KMS-11 (cell line): ENCODE measurements at regions not wholly inside any gene's neighbourhood (a gene's known extent, or its start where the extent isn't known, plus 50 kb on each side); places are given as distances from the start of the nearest gene placed in this dataset.

ENCODE experiments used
- H2AFZ ChIP-seq: fragments of 200-600 bp; sonication (generic); 2 replicates; pipeline ENCODE4 v1.6.1; 2016; ENCODE audit warnings: antibody characterized with exemption, mixed run types, low read depth
- H3K27ac ChIP-seq: fragments of 200-600 bp; sonication (generic); 2 replicates; pipeline ENCODE4 v1.6.1; 2016; ENCODE audit warnings: mild to moderate bottlenecking, mixed run types
- H3K27me3 ChIP-seq: fragments of 200-600 bp; sonication (generic); 2 replicates; pipeline ENCODE4 v1.6.1; 2017; ENCODE audit warnings: mild to moderate bottlenecking, low read depth, mixed run types, moderate library complexity; ENCODE audit not compliant: insufficient read depth
- H3K36me3 ChIP-seq: fragments of 200-600 bp; sonication (generic); 2 replicates; pipeline ENCODE4 v1.6.1; 2017; ENCODE audit warnings: mild to moderate bottlenecking, mixed run types; ENCODE audit not compliant: insufficient read depth
- H3K4me1 ChIP-seq: fragments of 200-600 bp; sonication (generic); 2 replicates; pipeline ENCODE4 v1.6.1; 2016; ENCODE audit warnings: mild to moderate bottlenecking, low read depth, mixed run types; ENCODE audit not compliant: poor library complexity, severe bottlenecking
- H3K4me2 ChIP-seq: fragments of 200-600 bp; sonication (generic); 2 replicates; pipeline ENCODE4 v1.7.0; 2016; ENCODE audit warnings: mild to moderate bottlenecking, mixed run types
- H3K4me3 ChIP-seq: fragments of 200-600 bp; sonication (generic); IDR thresholded peaks from 2 replicates; pipeline ENCODE4 v1.6.1; 2017; ENCODE audit warnings: low read depth, low read length, mixed read lengths; ENCODE audit not compliant: insufficient read depth
- H3K79me2 ChIP-seq: fragments of 200-600 bp; sonication (generic); 2 replicates; pipeline ENCODE4 v1.6.1; 2016; ENCODE audit warnings: low read depth, mixed run types; ENCODE audit not compliant: insufficient read depth
- H3K9ac ChIP-seq: fragments of 200-600 bp; sonication (generic); 2 replicates; pipeline ENCODE4 v1.6.1; 2016; ENCODE audit warnings: mild to moderate bottlenecking, mixed run types
- H4K20me1 ChIP-seq: fragments of 200-600 bp; sonication (generic); 2 replicates; pipeline ENCODE4 v1.6.1; 2016; ENCODE audit warnings: mild to moderate bottlenecking, mixed run types; ENCODE audit not compliant: insufficient read depth
- TF ChIP-seq, protein P1 (sequence below): fragments of 200-600 bp; sonication (generic); conservative IDR thresholded peaks from 2 replicates; pipeline ENCODE4 v1.6.1; 2017; ENCODE audit warnings: low read depth, mild to moderate bottlenecking, antibody characterized with exemption, low read length, moderate library complexity, mixed read lengths

DNA sequence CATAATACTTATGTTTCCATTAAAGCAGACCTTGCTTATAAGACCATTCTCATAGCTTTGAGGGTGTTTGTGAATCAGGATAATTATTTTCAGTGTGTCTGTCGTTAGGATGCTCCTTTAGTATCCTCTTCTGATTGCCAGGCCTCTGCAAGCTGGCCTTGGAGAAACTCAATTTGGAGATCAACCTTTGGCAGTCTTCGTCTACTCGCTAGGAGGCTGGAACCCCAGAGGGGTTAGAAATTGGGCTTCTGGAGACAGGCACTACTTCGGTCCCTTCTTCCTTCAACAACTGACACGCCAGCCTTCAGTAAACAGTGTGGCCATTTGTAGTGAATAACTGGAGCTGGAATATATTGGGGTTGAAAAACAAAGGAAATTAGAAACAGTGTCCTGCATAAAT is 100.8 kb upstream of the CITED2 start:
- Histone ChIP-seq H3K27ac (no peak overlapping the region), H4K20me1 (no peaks in the 10 kb centered on the region), H3K36me3 (no peaks in the 10 kb centered on the region), H3K4me1 (peaks cover 57% of the 10 kb centered on the region), H2AFZ (no peak overlapping the region), H3K4me2 (peak overlapping the region; percentile 78; the same call in 1 of the 2 replicates), H3K9ac (no peak overlapping the region), H3K27me3 (no peaks in the 10 kb centered on the region), H3K4me3 (no peak overlapping the region), H3K79me2 (no peaks in the 10 kb centered on the region)
- TF ChIP-seq, protein P1, sequence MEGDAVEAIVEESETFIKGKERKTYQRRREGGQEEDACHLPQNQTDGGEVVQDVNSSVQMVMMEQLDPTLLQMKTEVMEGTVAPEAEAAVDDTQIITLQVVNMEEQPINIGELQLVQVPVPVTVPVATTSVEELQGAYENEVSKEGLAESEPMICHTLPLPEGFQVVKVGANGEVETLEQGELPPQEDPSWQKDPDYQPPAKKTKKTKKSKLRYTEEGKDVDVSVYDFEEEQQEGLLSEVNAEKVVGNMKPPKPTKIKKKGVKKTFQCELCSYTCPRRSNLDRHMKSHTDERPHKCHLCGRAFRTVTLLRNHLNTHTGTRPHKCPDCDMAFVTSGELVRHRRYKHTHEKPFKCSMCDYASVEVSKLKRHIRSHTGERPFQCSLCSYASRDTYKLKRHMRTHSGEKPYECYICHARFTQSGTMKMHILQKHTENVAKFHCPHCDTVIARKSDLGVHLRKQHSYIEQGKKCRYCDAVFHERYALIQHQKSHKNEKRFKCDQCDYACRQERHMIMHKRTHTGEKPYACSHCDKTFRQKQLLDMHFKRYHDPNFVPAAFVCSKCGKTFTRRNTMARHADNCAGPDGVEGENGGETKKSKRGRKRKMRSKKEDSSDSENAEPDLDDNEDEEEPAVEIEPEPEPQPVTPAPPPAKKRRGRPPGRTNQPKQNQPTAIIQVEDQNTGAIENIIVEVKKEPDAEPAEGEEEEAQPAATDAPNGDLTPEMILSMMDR = no peak

DNA sequence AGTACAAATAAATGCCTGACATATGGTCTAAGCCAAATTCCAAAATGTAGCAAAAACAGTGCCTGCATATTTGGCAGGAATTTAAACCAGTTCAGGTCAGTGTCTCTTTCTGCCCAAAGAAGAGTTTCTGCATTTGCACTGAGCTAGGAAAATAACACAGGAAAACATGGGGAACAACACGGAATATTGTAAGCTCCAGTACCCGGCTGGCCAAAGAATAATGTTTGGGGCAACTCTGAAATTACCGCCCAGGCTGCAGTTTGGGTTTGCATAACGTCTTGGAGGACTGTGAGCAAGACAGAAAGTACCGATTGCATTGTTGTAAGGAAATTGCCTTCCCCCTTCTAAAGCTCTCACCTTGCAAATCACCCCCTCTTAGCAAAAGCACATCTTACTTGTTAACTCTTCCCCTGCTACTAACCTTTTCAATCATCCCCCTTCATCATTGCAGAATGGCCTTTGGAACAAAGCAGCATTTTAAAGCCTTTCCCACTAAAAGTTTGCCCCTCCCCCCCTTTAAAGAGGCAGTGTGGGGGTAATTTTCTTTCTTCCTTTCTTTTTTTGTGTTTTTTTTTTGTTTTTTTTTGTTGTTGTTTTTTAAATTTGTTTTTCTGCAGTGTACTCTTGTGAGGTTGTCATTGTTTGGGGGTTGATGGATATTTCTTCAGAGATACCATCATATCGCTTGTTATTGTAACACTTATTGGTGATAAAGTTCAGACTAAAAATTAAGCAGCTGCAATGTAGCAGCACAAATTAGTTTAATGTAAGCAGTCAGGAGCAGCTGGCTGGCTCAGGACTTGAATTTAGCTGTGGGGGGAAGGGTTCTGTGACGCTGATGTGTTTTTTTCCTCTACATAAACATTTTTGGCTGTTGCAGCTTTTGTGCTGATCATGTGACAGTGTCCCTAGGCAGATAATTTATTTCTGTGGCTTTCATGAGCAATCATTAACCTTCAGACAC is 100.0 kb upstream of the CITED2 start:
- Histone ChIP-seq H3K27me3 (no peaks in the 10 kb centered on the region), H3K36me3 (no peaks in the 10 kb centered on the region), H3K4me2 (peak overlapping the region; percentile 78), H3K27ac (peak overlapping the region; percentile 74), H2AFZ (peak overlapping the region; percentile 56), H3K4me3 (no peak overlapping the region), H4K20me1 (no peaks in the 10 kb centered on the region), H3K4me1 (peaks cover 57% of the 10 kb centered on the region), H3K9ac (peak overlapping the region; percentile 54), H3K79me2 (no peaks in the 10 kb centered on the region)
- TF ChIP-seq, protein P1 = no peak

DNA sequence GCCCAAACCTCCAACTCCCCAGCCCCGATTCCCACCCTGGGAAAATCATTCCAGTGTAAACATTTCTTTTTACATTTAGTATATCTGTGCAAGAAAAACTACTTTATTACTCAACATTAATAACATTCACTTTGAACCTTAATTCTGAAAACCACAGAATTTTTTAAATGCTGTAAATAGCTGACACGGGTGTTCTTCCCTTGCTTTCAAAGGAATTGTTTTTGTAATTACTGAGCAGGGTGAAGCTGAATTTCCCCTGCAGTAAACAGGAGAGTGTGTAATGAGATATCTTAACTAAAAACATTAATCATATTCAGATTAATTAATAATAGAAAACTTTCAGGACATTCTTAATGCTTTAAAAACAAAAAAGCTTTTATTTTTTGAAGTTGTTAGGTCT is 99.3 kb upstream of the CITED2 start:
- H3K4me1 ChIP-seq = peaks cover 64% of the 10 kb centered on the region
- H3K4me3 ChIP-seq = no peak overlapping the region
- H2AFZ ChIP-seq = peak overlapping the region; percentile 56
- H3K27ac ChIP-seq = peak overlapping the region; percentile 74
- H3K36me3 ChIP-seq = no peaks in the 10 kb centered on the region
- TF ChIP-seq, protein P1 = no peak
- peak overlapping the region; percentile 54 for H3K9ac ChIP-seq
- H3K27me3 ChIP-seq = no peaks in the 10 kb centered on the region
- H4K20me1 ChIP-seq = no peaks in the 10 kb centered on the region
- no peaks in the 10 kb centered on the region for H3K79me2 ChIP-seq
- H3K4me2 ChIP-seq = peak overlapping the region; percentile 78

DNA sequence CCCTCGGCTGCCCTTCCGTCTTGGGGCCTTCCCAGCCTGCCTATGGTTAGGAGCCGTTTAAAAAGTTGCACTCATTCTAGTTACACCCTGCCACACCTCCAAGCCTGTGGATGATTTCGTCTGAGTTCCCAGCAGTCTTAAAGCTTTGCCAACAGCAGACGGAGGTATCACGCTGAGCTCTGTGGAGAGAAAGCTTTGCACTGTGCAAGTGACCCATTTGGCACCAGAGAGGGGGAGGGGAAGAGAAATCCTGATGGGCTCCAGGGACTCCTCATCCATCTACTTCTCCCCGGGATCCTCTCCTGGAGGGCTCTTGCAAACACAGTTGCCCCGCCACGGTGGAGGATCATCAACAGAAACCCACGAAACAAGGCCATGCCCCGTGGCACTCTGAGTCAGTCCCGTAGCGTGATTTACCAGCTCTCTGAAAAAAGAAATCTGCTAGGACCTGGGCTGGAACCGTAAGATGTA is 98.8 kb upstream of the CITED2 start:
- Histone ChIP-seq H3K4me2 (peak overlapping the region; percentile 78; the same call in 1 of the 2 replicates), H2AFZ (peak overlapping the region; percentile 56), H3K27me3 (no peaks in the 10 kb centered on the region), H3K27ac (peak overlapping the region; percentile 74; the same call in 1 of the 2 replicates), H3K79me2 (no peaks in the 10 kb centered on the region), H3K9ac (no peak overlapping the region; the same call in 1 of the 2 replicates), H3K4me3 (no peak overlapping the region), H3K4me1 (peaks cover 67% of the 10 kb centered on the region), H4K20me1 (no peaks in the 10 kb centered on the region), H3K36me3 (no peaks in the 10 kb centered on the region)
- TF ChIP-seq, protein P1 = no peak
